ENCODE measurements at regions not wholly inside any gene's neighbourhood (a gene's known extent, or its start where the extent isn't known, plus 50 kb on each side); places are given as distances from the start of the nearest gene placed in this dataset.

DNA sequence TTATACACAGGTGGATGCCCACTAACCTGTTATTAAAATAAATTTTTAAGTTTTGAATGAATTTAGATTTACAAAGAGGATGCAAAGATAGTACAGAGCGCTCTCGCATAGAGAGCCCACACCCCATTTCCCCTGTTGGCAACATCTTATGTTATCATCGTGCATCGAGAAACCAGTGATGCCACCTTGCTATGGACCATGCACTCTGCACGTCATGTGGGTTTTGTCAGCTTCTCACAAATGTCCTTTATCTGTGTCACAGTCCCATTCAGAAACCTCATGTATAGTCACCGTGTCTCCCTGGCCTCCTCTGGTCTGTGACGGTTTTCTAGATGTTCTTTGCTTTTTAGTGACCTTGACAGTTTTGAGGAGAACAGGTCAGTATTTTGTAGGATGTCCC lies 60.0 kb downstream of the ING1 start:
- ATAC-seq: no peak
- TF ChIP-seq OSR1 (CRISPR knock-in tag; IDR thresholded peaks at IDR 0.05) (no peak), ZFP3 (CRISPR knock-in tag; IDR thresholded peaks at IDR 0.05) (no peak), GLIS3 (CRISPR knock-in tag; IDR thresholded peaks at IDR 0.05) (no peak), ZNF8 (CRISPR knock-in tag; IDR thresholded peaks at IDR 0.05) (no peak), BACH2 (CRISPR knock-in tag; IDR thresholded peaks at IDR 0.05; ENCODE audit: borderline replicate concordance) (no peak), ISL1 (CRISPR knock-in tag; IDR thresholded peaks at IDR 0.05) (no peak), TOX (CRISPR knock-in tag; IDR thresholded peaks at IDR 0.05; ENCODE audit: borderline replicate concordance) (no peak), TCF4 (CRISPR knock-in tag; IDR thresholded peaks at IDR 0.05; ENCODE audit: borderline replicate concordance) (no peak), SNAI2 (CRISPR knock-in tag; IDR thresholded peaks at IDR 0.05) (no peak)
- TF ChIP-seq, protein P1, sequence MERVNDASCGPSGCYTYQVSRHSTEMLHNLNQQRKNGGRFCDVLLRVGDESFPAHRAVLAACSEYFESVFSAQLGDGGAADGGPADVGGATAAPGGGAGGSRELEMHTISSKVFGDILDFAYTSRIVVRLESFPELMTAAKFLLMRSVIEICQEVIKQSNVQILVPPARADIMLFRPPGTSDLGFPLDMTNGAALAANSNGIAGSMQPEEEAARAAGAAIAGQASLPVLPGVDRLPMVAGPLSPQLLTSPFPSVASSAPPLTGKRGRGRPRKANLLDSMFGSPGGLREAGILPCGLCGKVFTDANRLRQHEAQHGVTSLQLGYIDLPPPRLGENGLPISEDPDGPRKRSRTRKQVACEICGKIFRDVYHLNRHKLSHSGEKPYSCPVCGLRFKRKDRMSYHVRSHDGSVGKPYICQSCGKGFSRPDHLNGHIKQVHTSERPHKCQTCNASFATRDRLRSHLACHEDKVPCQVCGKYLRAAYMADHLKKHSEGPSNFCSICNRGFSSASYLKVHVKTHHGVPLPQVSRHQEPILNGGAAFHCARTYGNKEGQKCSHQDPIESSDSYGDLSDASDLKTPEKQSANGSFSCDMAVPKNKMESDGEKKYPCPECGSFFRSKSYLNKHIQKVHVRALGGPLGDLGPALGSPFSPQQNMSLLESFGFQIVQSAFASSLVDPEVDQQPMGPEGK (CRISPR knock-in tag; IDR thresholded peaks at IDR 0.05; ENCODE audit: borderline replicate concordance): no peak
- TF ChIP-seq, protein P2, sequence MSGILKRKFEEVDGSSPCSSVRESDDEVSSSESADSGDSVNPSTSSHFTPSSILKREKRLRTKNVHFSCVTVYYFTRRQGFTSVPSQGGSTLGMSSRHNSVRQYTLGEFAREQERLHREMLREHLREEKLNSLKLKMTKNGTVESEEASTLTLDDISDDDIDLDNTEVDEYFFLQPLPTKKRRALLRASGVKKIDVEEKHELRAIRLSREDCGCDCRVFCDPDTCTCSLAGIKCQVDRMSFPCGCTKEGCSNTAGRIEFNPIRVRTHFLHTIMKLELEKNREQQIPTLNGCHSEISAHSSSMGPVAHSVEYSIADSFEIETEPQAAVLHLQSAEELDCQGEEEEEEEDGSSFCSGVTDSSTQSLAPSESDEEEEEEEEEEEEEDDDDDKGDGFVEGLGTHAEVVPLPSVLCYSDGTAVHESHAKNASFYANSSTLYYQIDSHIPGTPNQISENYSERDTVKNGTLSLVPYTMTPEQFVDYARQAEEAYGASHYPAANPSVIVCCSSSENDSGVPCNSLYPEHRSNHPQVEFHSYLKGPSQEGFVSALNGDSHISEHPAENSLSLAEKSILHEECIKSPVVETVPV (CRISPR knock-in tag; IDR thresholded peaks at IDR 0.05): no peak
- TF ChIP-seq, protein P3, sequence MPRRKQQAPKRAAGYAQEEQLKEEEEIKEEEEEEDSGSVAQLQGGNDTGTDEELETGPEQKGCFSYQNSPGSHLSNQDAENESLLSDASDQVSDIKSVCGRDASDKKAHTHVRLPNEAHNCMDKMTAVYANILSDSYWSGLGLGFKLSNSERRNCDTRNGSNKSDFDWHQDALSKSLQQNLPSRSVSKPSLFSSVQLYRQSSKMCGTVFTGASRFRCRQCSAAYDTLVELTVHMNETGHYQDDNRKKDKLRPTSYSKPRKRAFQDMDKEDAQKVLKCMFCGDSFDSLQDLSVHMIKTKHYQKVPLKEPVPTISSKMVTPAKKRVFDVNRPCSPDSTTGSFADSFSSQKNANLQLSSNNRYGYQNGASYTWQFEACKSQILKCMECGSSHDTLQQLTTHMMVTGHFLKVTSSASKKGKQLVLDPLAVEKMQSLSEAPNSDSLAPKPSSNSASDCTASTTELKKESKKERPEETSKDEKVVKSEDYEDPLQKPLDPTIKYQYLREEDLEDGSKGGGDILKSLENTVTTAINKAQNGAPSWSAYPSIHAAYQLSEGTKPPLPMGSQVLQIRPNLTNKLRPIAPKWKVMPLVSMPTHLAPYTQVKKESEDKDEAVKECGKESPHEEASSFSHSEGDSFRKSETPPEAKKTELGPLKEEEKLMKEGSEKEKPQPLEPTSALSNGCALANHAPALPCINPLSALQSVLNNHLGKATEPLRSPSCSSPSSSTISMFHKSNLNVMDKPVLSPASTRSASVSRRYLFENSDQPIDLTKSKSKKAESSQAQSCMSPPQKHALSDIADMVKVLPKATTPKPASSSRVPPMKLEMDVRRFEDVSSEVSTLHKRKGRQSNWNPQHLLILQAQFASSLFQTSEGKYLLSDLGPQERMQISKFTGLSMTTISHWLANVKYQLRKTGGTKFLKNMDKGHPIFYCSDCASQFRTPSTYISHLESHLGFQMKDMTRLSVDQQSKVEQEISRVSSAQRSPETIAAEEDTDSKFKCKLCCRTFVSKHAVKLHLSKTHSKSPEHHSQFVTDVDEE (CRISPR knock-in tag; IDR thresholded peaks at IDR 0.05): no peak
- TF ChIP-seq, protein P4, sequence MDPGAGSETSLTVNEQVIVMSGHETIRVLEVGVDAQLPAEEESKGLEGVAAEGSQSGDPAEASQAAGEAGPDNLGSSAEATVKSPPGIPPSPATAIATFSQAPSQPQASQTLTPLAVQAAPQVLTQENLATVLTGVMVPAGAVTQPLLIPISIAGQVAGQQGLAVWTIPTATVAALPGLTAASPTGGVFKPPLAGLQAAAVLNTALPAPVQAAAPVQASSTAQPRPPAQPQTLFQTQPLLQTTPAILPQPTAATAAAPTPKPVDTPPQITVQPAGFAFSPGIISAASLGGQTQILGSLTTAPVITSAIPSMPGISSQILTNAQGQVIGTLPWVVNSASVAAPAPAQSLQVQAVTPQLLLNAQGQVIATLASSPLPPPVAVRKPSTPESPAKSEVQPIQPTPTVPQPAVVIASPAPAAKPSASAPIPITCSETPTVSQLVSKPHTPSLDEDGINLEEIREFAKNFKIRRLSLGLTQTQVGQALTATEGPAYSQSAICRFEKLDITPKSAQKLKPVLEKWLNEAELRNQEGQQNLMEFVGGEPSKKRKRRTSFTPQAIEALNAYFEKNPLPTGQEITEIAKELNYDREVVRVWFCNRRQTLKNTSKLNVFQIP (CRISPR knock-in tag; IDR thresholded peaks at IDR 0.05; ENCODE audit: borderline replicate concordance, low read depth): no peak

DNA sequence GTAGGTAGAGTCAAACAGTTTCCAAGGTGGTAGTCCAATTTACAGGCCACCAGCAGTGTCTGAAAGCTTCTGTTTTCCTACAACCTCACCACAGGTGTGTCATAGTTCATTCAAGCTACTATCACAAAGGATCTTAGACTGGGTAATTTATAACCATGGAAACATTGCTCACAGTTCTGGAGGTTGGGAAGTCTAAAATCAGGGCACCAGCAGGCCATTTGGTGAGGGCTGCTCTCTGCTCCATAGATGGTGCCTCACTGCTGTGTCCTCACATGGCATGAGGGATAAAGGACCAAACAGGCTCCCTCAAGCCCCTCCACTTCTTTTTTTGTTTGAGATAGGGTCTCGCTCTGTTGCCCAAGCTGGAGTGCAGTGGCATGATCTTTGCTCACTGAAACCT lies 60.6 kb downstream of the ING1 start:
- no peak for ATAC-seq
- no peak for TF ChIP-seq GLIS3 (CRISPR knock-in tag; IDR thresholded peaks at IDR 0.05)
- TF ChIP-seq RARB (CRISPR knock-in tag; IDR thresholded peaks at IDR 0.05): no peak
- TF ChIP-seq PPARA (CRISPR knock-in tag; IDR thresholded peaks at IDR 0.05; ENCODE audit: borderline replicate concordance): no peak
- TF ChIP-seq, protein P5, sequence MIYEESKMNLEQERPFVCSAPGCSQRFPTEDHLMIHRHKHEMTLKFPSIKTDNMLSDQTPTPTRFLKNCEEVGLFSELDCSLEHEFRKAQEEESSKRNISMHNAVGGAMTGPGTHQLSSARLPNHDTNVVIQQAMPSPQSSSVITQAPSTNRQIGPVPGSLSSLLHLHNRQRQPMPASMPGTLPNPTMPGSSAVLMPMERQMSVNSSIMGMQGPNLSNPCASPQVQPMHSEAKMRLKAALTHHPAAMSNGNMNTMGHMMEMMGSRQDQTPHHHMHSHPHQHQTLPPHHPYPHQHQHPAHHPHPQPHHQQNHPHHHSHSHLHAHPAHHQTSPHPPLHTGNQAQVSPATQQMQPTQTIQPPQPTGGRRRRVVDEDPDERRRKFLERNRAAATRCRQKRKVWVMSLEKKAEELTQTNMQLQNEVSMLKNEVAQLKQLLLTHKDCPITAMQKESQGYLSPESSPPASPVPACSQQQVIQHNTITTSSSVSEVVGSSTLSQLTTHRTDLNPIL (CRISPR knock-in tag; IDR thresholded peaks at IDR 0.05; ENCODE audit: low read depth): no peak
- TF ChIP-seq ESRRG (CRISPR knock-in tag; IDR thresholded peaks at IDR 0.05): no peak
- no peak for TF ChIP-seq ARNTL (CRISPR knock-in tag; IDR thresholded peaks at IDR 0.05; ENCODE audit: borderline replicate concordance, low read depth)
- TF ChIP-seq, protein P4 (CRISPR knock-in tag; IDR thresholded peaks at IDR 0.05; ENCODE audit: borderline replicate concordance, low read depth): no peak
- TF ChIP-seq TCF4 (CRISPR knock-in tag; IDR thresholded peaks at IDR 0.05; ENCODE audit: borderline replicate concordance): no peak
- TF ChIP-seq, protein P2 (CRISPR knock-in tag; IDR thresholded peaks at IDR 0.05): no peak
- TF ChIP-seq ZNF8 (CRISPR knock-in tag; IDR thresholded peaks at IDR 0.05): no peak
- TF ChIP-seq BACH2 (CRISPR knock-in tag; IDR thresholded peaks at IDR 0.05; ENCODE audit: borderline replicate concordance): no peak
- no peak for TF ChIP-seq ZNF565 (CRISPR knock-in tag; conservative IDR thresholded peaks at IDR 0.05; ENCODE audit: low read depth)
- no peak for TF ChIP-seq SNAI2 (CRISPR knock-in tag; IDR thresholded peaks at IDR 0.05)
- no peak for TF ChIP-seq ZNF70 (CRISPR knock-in tag; IDR thresholded peaks at IDR 0.05)
- no peak for TF ChIP-seq ZC3H10 (CRISPR knock-in tag; IDR thresholded peaks at IDR 0.05)
